ENCODE measurements at regions not wholly inside any gene's neighbourhood (a gene's known extent, or its start where the extent isn't known, plus 50 kb on each side); places are given as distances from the start of the nearest gene placed in this dataset.
A peak's percentile ranks its signal among the peaks of the same experiment; 100 is the strongest.

- no peak for TF ChIP-seq CTCF (conservative IDR thresholded peaks at IDR 0.05; ENCODE audit: control insufficient read depth, insufficient read depth, low read depth, low read length)
- no peak overlapping the region for H3K4me3 ChIP-seq (ENCODE audit: control insufficient read depth, low read depth, low read length)
- no peak for DNase-seq (ENCODE audit: low read depth)
Measured at GRCh38 chr11:27217496-27217895, 145.5 kb downstream of the CCDC34 start.

- DNase-seq (ENCODE audit: low read depth), result no peak
Measured at GRCh38 chr11:27216270-27217149, 146.5 kb downstream of the CCDC34 start.

GRCh38 chr11:27215471-27216269 is 147.3 kb downstream of the CCDC34 start:
- no peak for TF ChIP-seq CTCF (conservative IDR thresholded peaks at IDR 0.05; ENCODE audit: control insufficient read depth, insufficient read depth, low read depth, low read length)
- no peak for DNase-seq (ENCODE audit: low read depth)
- no peak overlapping the region for H3K4me3 ChIP-seq (ENCODE audit: control insufficient read depth, low read depth, low read length)

More at GRCh38 chr11:27216270-27217149, 146.5 kb downstream of the CCDC34 start:
- H3K4me3 ChIP-seq (ENCODE audit: control insufficient read depth, low read depth, low read length), result no peak overlapping the region
- no peak for TF ChIP-seq CTCF (conservative IDR thresholded peaks at IDR 0.05; ENCODE audit: control insufficient read depth, insufficient read depth, low read depth, low read length)

GRCh38 chr11:27214713-27215112 is 148.3 kb downstream of the CCDC34 start:
- DNase-seq (ENCODE audit: low read depth), result no peak

GRCh38 chr11:27213232-27213660 is 149.8 kb downstream of the CCDC34 start:
- no peak for TF ChIP-seq CTCF (conservative IDR thresholded peaks at IDR 0.05; ENCODE audit: control insufficient read depth, insufficient read depth, low read depth, low read length)
- no peak overlapping the region for H3K4me3 ChIP-seq (ENCODE audit: control insufficient read depth, low read depth, low read length)
- DNase-seq (ENCODE audit: low read depth), result peak; percentile 94

More at GRCh38 chr11:27214713-27215112, 148.3 kb downstream of the CCDC34 start:
- H3K4me3 ChIP-seq (ENCODE audit: control insufficient read depth, low read depth, low read length), result no peak overlapping the region
- TF ChIP-seq CTCF (conservative IDR thresholded peaks at IDR 0.05; ENCODE audit: control insufficient read depth, insufficient read depth, low read depth, low read length), result no peak

GRCh38 chr11:27212248-27212780 is 150.7 kb downstream of the CCDC34 start:
- H3K4me3 ChIP-seq (ENCODE audit: control insufficient read depth, low read depth, low read length), result no peak overlapping the region
- TF ChIP-seq CTCF (conservative IDR thresholded peaks at IDR 0.05; ENCODE audit: control insufficient read depth, insufficient read depth, low read depth, low read length), result no peak
- DNase-seq (ENCODE audit: low read depth), result no peak

Measured in fibroblast of mammary gland (primary cell).